Choroid plexus epithelial cell (primary cell): ENCODE measurements at regions not wholly inside any gene's neighbourhood (a gene's known extent, or its start where the extent isn't known, plus 50 kb on each side); places are given as distances from the start of the nearest gene placed in this dataset.

ENCODE experiments used
- DNase-seq: peaks from one replicate; pipeline ENCODE4 v3.0.0-alpha.2; 2010; ENCODE audit warnings: low read depth
- H3K4me3 ChIP-seq: 2 replicates; pipeline ENCODE4 v1.5.1; 2011; ENCODE audit warnings: low read depth, mild to moderate bottlenecking, control low read depth, low read length, moderate library complexity
- CTCF ChIP-seq: conservative IDR thresholded peaks from 2 replicates; pipeline ENCODE4 v1.5.1; 2011; ENCODE audit warnings: low read depth, mild to moderate bottlenecking, control low read depth, inconsistent platforms, low read length, moderate library complexity

DNA sequence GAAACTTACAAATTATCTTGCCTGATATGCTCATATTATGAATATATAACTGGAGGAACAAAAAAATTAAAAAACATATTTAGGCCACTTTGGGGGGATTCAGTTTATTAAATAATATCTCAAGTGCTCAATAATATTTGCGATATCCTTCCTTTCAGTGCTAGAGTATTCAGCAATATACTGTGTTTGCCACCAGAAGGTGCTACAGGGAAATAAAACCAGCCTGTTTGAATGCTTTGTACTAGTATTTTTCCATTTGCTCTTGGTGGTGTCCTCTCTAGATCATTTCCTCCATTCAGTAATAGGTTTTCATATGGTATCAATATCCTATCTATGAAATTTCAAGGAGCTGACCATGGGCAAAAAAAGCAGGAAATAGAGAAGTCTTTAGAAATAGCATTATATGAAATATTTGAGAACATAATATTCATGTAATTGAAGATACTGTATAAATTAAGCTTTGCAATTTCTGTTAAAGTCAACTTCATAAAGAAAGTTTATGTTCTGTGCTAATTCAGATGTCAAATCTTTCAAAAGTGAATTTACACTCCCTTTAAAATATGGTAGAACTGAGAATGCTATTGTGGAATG lies 106.2 kb upstream of the NAV3 start:
- H3K4me3 ChIP-seq, result no peak overlapping the region
- peak; percentile 82 for DNase-seq

GRCh38 chr12:77723308-77723707 lies 107.4 kb upstream of the NAV3 start:
- no peak for DNase-seq
- no peak overlapping the region for H3K4me3 ChIP-seq
- TF ChIP-seq CTCF, result no peak

More for the DNA sequence above, 106.2 kb upstream of the NAV3 start:
- TF ChIP-seq CTCF, result peak; percentile 76

GRCh38 chr12:77722536-77722935 lies 108.2 kb upstream of the NAV3 start:
- H3K4me3 ChIP-seq, result no peak overlapping the region
- TF ChIP-seq CTCF, result no peak
- DNase-seq, result no peak

- H3K4me3 ChIP-seq, result no peak overlapping the region
- peak; percentile 59 for TF ChIP-seq CTCF
- peak; percentile 28 for DNase-seq
These were observed 110.4 kb upstream of the NAV3 start for GRCh38 chr12:77720258-77720657.

DNA sequence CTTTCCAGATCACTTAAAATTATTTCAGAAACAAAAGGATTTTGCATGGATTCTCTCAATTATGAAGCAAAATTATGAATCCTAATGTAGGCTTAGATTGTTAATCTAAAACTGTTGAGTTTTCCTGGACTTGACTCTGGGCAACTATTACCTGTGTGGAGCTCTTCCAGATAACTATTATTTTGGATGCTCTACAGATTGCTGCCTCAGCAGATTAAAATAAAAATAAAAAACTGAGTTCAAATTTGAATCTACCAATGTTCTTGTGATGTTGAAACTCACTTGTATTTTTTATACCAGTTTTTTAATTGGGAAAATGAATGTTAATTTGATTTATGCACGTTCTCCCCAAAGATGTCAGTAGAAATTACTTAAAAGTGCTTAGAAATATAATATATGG lies 120.5 kb upstream of the NAV3 start:
- no peak for DNase-seq
- TF ChIP-seq CTCF, result no peak
- H3K4me3 ChIP-seq, result no peak overlapping the region

GRCh38 chr12:77697126-77697525 lies 133.6 kb upstream of the NAV3 start:
- no peak for TF ChIP-seq CTCF
- H3K4me3 ChIP-seq, result no peak overlapping the region
- DNase-seq, result no peak

DNA sequence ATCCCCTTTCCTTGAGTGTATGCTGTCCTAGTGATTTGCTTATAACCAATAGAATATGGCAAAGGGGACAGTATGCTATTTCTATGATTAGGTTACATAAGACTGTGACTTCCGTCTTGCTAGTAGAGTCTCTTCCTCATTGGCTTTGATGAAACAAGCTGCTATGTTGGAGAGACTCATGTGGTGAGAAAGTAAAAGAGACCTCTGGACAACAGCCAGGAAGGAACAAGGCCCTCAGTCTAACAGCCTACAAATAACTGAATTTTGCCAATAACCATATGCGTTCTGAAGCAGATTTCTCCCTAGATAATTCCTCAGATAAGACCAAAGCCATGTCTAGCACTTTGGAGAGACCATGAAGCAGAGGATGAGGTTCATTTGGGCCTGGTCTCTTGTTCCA lies 134.5 kb upstream of the NAV3 start:
- H3K4me3 ChIP-seq, result no peak overlapping the region
- no peak for TF ChIP-seq CTCF
- DNase-seq, result peak; percentile 10
